SU-DHL-6 (cell line): ENCODE measurements at regions not wholly inside any gene's neighbourhood (a gene's known extent, or its start where the extent isn't known, plus 50 kb on each side); places are given as distances from the start of the nearest gene placed in this dataset.

Experiments used
- H2AFZ ChIP-seq: fragments of 200-600 bp; sonication (generic); 2 replicates; pipeline ENCODE4 v1.6.1; 2014; ENCODE audit warnings: low read depth, mild to moderate bottlenecking, moderate library complexity, mixed read lengths, antibody characterized with exemption, low read length; ENCODE audit not compliant: severe bottlenecking
- H3F3A ChIP-seq: fragments of 200-600 bp; shearing (Covaris generic); 2 replicates; pipeline ENCODE4 v1.6.0; 2016; ENCODE audit warnings: antibody characterized with exemption, mild to moderate bottlenecking; ENCODE audit not compliant: insufficient read depth
- H3K27ac ChIP-seq: fragments of 200-600 bp; sonication (generic); 2 replicates; pipeline ENCODE4 v1.5.1; 2016; ENCODE audit warnings: low read depth, mild to moderate bottlenecking, low read length, moderate library complexity, mixed read lengths
- H3K27me3 ChIP-seq: fragments of 200-600 bp; sonication (generic), shearing (Covaris generic); 2 replicates; pipeline ENCODE4 v1.6.0; 2014; ENCODE audit warnings: mild to moderate bottlenecking, low read length
- H3K36me3 ChIP-seq: fragments of 200-600 bp; sonication (generic); 2 replicates; pipeline ENCODE4 v1.6.1; 2014; ENCODE audit warnings: mild to moderate bottlenecking, low read length, mixed read lengths
- H3K4me2 ChIP-seq: fragments of 300-600, 200-600 bp; shearing (Covaris generic), sonication (generic); 2 replicates; pipeline ENCODE4 v1.6.0; 2014; ENCODE audit warnings: low read length, low read depth, mild to moderate bottlenecking; ENCODE audit not compliant: poor library complexity, severe bottlenecking
- H3K4me3 ChIP-seq: fragments of 200-600 bp; sonication (generic); 2 replicates; pipeline ENCODE4 v1.5.1; 2014; ENCODE audit warnings: antibody characterized with exemption, low read length, mild to moderate bottlenecking, mixed read lengths; ENCODE audit not compliant: insufficient read depth, poor library complexity, severe bottlenecking
- H3K79me2 ChIP-seq: fragments of 200-600 bp; sonication (generic); 2 replicates; pipeline ENCODE4 v1.6.1; 2014; ENCODE audit warnings: mild to moderate bottlenecking, low read length, moderate library complexity; ENCODE audit not compliant: insufficient read depth
- H3K9ac ChIP-seq: fragments of 200-600 bp; sonication (generic); 2 replicates; pipeline ENCODE4 v1.7.0; 2014; ENCODE audit warnings: mild to moderate bottlenecking, low read length
- H3K9me2 ChIP-seq: fragments of 200-600 bp; sonication (generic); replicated peaks from 2 replicates; pipeline ENCODE4 v1.6.1; 2014; ENCODE audit warnings: low read length; ENCODE audit not compliant: insufficient read depth
- H3K9me3 ChIP-seq: fragments of 200-600 bp; sonication (generic); 2 replicates; pipeline ENCODE4 v1.6.1; 2014; ENCODE audit warnings: low read length, mixed read lengths; ENCODE audit not compliant: insufficient read depth
- H4K20me1 ChIP-seq: fragments of 200-600 bp; sonication (generic); 2 replicates; pipeline ENCODE4 v1.6.1; 2014; ENCODE audit warnings: low read depth, mild to moderate bottlenecking, antibody characterized with exemption, low read length, moderate library complexity, mixed read lengths
- CTCF ChIP-seq: fragments of 200-600 bp; sonication (generic); IDR thresholded peaks from one replicate; pipeline ENCODE4 v1.5.1; 2017; ENCODE audit warnings: antibody characterized with exemption, mild to moderate bottlenecking, low read length, moderate library complexity; ENCODE audit not compliant: insufficient read depth, poor library complexity, severe bottlenecking
- EZH2phosphoT487 ChIP-seq: fragments of 200-600 bp; sonication (generic), shearing (Covaris generic); conservative IDR thresholded peaks from 2 replicates; pipeline ENCODE4 v1.6.1; 2018; ENCODE audit warnings: mild to moderate bottlenecking, antibody characterized with exemption, low read length, moderate library complexity, mixed read lengths

- no peak overlapping the region for H3K9ac ChIP-seq
- H4K20me1 ChIP-seq, result no peaks in the 10 kb centered on the region
- no peak overlapping the region for H3K4me3 ChIP-seq
- no peaks in the 10 kb centered on the region for H3K9me2 ChIP-seq
- no peak overlapping the region for H3K27ac ChIP-seq
- H3K9me3 ChIP-seq, result no peaks in the 10 kb centered on the region
- TF ChIP-seq CTCF, result no peak
- no peak for TF ChIP-seq EZH2phosphoT487
- no peaks in the 10 kb centered on the region for H3F3A ChIP-seq
- H3K4me2 ChIP-seq, result no peak overlapping the region
- no peaks in the 10 kb centered on the region for H3K79me2 ChIP-seq
- no peaks in the 10 kb centered on the region for H3K36me3 ChIP-seq
- no peak overlapping the region for H2AFZ ChIP-seq
- no peaks in the 10 kb centered on the region for H3K27me3 ChIP-seq
Observed at GRCh38 chr4:175540151-175540550, 271.9 kb downstream of the GPM6A start.

- H3K27ac ChIP-seq, result no peak overlapping the region
- H3K9me3 ChIP-seq, result no peaks in the 10 kb centered on the region
- H3F3A ChIP-seq, result no peaks in the 10 kb centered on the region
- H3K4me3 ChIP-seq, result no peak overlapping the region
- no peak overlapping the region for H2AFZ ChIP-seq
- no peak overlapping the region for H3K9ac ChIP-seq
- no peaks in the 10 kb centered on the region for H3K36me3 ChIP-seq
- no peaks in the 10 kb centered on the region for H3K9me2 ChIP-seq
- TF ChIP-seq CTCF, result no peak
- no peak for TF ChIP-seq EZH2phosphoT487
- H3K4me2 ChIP-seq, result no peak overlapping the region
- H3K27me3 ChIP-seq, result no peaks in the 10 kb centered on the region
- no peaks in the 10 kb centered on the region for H3K79me2 ChIP-seq
- no peaks in the 10 kb centered on the region for H4K20me1 ChIP-seq
Observed at GRCh38 chr4:175540732-175541131, 271.3 kb downstream of the GPM6A start.

- Histone ChIP-seq H3K9ac (no peak overlapping the region), H3K4me3 (no peak overlapping the region), H3K36me3 (no peaks in the 10 kb centered on the region), H3K27ac (no peak overlapping the region), H3K27me3 (no peaks in the 10 kb centered on the region), H3F3A (no peaks in the 10 kb centered on the region), H3K9me2 (no peaks in the 10 kb centered on the region), H3K4me2 (no peak overlapping the region), H2AFZ (no peak overlapping the region), H3K9me3 (no peaks in the 10 kb centered on the region), H3K79me2 (no peaks in the 10 kb centered on the region), H4K20me1 (no peaks in the 10 kb centered on the region)
- TF ChIP-seq CTCF, result no peak
- no peak for TF ChIP-seq EZH2phosphoT487
Observed at GRCh38 chr4:175542786-175543185, 269.3 kb downstream of the GPM6A start.

GRCh38 chr4:175559126-175559525, 252.9 kb downstream of the GPM6A start:
- Histone ChIP-seq H3K79me2 (no peaks in the 10 kb centered on the region), H3K9me2 (no peaks in the 10 kb centered on the region), H3K4me2 (no peak overlapping the region), H3K9me3 (no peaks in the 10 kb centered on the region), H3K4me3 (no peak overlapping the region), H4K20me1 (no peaks in the 10 kb centered on the region), H3K9ac (no peak overlapping the region), H3K27me3 (no peaks in the 10 kb centered on the region), H3K27ac (no peak overlapping the region), H2AFZ (no peak overlapping the region), H3K36me3 (no peaks in the 10 kb centered on the region), H3F3A (no peaks in the 10 kb centered on the region)
- TF ChIP-seq EZH2phosphoT487 (no peak), CTCF (no peak)
